Stimulated activated CD4-positive, alpha-beta T cell treated with anti-CD3 and anti-CD28 coated beads, TNF-alpha, amount 100 ng/mL, for 4 hours (primary cell): ENCODE measurements at regions not wholly inside any gene's neighbourhood (a gene's known extent, or its start where the extent isn't known, plus 50 kb on each side); places are given as distances from the start of the nearest gene placed in this dataset.
"Not testable (repeated sequence)": the region's sequence is repeated elsewhere in the genome, so short reads cannot be mapped to it uniquely, and the experiment has no call there.

ENCODE experiments used
- DNase-seq, 3 experiments: peaks; one replicate each; pipeline ENCODE4 v3.0.0-alpha.2; 2020; ENCODE audit warnings: low read depth in 3 of 3

DNA sequence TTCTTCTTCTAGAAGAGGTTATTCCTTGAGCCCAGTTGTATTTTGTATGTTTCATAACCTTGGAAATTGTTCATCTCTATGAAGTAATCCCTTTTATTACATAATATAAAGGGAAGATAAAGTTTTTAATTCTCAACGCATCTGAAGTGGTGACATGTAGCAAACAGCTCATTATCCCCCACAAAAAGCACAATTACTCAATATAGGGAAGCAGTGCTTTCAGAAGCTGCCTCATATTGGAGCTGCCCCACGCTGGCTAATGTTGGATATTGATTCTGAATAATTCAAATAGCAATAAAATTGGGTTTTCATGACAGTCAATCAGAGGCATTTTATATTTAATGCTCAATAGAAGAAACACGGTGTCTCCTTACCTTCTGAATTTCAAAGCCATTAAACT lies 604.3 kb upstream of the RBFOX1 start:
- DNase-seq: no peak

DNA sequence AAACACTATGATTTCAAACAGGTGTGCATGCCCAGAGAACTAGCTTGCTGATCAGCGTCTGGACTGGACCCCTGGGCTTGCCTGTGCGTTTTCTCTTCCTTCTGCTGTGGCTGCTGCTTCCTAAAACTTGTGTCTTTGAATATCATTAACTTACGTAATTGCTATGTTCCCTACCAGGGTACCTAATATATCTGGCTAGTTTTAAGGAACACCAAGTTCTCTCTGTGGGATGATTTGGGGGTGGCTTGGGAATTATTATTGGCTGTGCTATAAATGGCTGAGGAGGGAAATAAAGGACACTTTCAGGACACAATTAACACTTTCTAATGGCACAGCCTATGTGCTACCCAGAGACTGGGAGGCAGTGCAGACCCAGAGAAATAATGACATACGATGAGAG lies 606.0 kb upstream of the RBFOX1 start:
- DNase-seq: no peak

DNA sequence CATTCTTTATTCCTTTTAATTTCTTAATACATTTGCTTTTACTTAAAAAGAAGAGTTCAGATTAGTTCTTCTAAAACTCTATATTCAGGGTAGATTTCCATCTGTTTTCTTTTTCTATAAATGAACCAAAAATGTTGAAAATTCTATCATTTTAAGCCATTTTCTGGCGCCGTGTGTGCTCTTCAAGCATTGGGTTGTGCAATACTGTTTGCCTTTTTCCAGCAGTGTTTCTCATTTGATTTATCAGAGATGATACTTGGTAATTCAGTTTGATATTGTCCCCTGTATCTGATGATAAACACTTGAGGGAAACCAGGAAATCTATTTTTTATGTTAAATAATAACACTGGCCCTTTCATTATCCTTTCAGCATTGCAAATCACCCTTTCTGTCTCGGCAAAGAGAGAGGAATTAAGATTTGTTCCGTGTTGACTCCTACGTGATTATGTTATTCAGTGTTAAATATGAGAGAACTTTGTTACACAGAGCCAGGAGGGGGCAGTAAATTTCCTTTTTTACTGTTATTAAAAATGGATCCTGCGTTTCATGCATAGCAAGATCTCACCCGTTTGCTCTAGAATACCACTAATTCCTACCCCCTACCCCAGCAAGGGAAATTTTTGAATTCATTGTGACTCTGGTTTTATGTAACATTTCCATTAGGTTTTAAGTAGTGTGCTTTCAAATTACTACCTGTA lies 606.9 kb upstream of the RBFOX1 start:
- no peak for DNase-seq

DNA sequence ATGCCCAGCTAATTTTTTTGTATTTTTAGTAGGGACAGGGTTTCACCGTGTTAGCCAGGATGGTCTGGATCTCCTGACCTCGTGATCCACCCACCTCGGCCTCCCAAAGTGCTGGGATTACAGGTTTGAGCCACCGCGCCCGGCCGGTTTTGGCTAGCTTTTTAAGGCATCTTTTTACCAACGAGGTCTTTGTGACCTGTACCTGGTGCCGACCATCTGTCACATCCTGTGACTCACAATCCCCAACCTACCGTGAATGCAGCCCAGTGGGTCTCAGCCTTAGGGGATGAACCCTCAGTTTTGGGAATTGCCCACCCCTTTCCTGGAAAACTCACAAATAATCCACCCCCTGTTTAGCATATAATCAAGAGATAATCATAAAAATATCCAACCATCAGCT lies 607.4 kb upstream of the RBFOX1 start:
- DNase-seq: not testable (repeated sequence)

DNA sequence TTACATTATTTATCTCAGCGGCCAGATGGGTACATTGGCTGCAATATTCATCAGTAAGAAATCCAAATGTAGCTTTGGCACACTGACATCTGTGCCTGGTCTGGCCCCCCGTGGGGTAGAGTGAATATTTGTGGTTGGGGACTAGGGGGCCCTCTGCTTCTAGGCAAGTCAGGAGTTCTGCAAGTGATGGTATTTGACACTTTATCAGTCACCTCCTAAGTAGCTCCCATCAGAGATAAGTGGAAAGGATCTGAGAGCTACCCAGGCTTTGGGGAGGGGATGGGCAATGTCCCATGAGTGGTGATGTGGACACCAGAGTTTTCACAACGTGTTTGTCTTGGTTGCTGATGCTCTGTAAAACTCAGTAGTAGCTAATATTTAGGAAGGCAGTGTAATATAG lies 609.9 kb upstream of the RBFOX1 start:
- no peak for DNase-seq

DNA sequence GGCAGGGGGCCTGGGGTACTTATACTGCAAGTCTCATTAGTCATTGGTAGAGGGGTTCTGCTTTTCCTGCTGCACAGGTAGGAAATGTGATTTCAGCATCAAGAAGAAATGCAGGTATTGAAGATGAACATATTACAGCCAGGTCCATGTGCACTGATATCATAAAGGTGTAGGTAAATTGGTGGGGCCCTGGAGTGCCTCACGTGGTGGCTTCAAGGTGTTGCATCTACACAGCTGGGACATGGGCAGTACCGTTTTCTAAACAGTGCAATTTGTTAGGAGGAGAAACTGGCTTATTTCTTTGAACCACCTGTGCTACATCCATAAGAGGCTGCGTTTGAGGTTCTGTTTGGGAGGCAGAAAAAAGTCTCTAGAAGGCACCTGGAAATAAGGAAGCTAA lies 618.1 kb upstream of the RBFOX1 start:
- DNase-seq: no peak

DNA sequence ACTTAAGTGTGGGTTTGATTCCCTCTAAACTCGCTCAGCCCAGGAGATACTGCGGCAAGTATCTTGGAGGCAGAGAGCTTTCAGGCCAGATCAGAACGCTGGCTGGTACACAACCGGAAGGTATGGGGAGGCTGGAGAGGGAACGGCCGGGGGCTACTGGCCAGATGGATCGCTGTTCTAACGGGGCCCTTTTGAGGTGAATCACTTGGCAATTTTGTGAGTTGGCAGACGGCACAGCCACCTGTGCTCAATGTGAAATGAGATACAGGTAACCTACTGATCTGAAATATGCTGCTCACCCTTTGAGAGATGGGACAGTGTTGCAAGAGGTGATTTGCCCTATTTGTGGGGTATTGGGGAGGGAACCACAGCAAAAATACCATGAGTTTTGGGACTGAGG lies 622.9 kb upstream of the RBFOX1 start:
- no peak for DNase-seq

DNA sequence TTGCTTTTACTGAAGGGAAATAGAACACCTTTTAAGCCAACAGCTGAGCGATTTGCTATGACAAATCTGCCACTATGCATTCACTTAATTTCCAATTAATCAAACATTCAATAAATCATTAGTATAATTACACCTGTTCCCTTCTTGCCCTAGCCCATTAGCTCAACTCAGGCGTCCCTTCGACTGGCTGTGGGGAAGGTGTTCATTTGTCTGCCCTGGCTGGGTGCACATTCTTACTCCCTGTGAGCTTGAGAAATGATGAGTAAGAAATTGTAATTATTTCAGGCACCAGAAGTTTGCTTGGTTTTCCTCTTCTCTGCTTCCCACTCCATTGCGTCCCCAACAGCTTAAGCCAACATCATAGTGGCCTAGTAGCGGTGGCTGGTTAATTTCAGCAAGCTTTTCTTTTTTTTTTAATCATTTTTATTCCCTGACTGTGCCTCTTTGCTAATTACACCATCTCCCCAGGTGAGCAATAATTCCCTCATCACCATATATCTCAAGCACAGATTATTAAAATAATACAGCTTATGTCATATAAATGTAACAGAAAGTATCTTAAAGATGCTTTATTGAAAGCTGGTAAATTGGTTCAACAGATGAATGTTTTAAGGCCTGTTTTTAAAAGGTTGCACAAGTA lies 623.9 kb upstream of the RBFOX1 start:
- DNase-seq: no peak

DNA sequence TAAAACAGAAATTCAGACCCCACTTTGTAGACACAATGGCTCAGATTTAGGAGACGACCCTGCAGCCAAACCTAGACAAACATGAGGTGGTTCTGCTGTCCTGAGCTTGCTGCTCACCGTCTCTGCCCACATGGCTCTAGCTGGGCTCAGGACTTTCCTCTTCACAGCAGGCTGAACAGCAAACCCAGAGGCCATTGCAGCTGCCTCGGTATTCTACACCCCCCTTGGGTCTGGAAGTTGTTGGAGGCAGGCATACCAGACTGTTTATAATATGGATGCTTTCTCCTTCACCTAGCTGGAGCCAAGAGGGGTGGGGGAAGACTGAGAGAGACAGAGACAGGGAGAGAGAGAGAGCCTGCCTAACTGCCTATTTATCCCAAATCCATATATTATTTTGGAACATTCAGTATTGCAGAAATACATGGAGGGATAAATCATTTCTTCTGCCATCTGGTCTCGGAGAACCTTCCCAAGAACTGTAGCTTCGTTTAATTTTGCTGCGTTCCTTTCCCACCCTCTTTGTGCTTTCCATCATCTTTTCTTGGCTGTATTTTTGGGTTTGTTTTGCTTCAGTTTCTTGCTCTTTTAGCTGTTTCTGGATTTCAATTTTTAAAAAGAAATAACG lies 628.2 kb upstream of the RBFOX1 start:
- DNase-seq: no peak

DNA sequence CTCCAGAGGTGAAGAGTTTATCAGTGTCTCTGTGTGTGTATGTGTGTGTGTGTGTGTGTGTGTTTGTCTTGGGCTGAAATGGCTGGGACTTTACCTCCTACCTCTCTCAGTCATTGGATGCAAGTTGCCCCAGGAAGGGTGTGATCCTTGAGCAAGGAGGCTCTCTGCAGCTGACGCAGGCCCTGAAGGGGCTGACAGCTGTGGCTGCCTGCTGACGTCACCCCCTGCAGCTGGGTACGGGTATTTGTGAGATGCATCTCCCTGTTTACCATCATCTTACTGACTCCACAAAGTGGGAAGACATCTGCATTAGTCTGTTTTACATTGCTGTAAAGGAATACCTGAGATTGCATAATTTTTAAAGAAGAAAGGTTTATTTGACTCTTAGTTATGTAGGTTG lies 631.5 kb upstream of the RBFOX1 start:
- no peak for DNase-seq

DNA sequence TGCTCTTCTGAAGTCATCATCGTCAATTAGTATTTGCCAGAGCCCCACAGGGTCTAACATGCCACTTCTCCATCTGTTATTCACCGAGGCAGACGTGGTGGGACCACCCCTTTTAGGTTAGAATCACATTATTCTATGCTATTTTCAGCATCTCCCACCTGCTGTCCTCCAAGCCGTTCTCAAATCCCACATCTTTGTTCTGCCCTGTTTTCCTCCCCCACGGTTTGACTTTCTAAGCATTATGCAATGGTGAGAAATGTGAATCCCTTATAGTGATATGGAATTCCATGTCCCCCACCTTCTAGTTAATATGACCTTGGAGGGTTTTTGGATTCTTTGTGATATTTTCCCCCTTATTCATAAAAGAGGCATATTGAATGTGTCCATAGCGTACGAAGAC lies 634.1 kb upstream of the RBFOX1 start:
- no peak for DNase-seq

DNA sequence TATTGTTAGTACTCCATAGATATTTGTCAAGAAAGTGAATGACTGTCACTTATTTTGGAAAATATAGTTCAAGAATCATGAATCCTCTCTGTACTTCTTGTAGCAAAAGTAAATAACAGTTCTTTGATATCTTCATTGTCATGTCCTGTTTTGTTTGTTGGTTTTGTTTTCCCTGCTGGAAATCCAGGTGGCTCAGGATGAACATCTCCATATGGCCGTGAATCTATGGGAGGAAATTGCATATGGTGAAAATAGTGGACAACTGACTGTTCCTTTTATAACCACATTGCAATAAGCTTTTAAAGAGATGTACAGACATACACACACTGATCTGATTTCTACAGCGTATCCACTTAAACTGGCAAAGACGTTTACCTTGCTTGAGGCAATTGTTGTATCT lies 637.0 kb upstream of the RBFOX1 start:
- DNase-seq: no peak

DNA sequence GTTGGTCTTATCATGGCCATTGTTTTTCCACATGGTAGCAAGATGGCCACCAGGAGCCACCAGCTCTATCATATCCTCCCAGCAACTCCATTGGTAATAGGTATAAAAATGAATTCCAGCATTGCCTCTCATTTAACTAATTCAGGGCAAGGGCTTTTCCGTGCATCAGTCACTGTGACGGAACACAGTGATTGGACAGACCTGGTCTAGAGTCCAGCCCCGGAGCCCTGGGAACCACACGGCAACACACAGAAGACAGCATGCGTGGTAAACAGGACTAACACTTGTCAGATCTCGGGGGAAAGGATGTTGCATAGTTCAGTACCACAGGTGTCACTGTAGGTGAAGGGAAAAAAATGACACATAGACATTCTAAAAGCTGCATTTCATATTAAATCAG lies 638.0 kb upstream of the RBFOX1 start:
- no peak for DNase-seq

DNA sequence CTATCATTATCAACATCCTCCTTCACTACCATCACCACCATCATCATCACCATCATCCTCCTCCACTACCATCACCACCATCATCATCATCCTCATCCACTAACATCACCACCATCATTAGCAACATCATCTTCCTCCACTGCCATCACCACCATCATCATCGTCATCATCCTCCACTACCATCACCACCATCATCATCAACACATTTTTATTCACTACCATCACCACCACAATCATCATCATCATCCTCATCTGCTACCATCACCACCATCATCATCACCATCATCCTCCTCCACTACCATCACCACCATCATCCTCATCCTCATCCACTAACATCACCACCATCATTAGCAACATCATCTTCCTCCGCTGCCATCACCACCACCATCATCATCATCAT lies 639.2 kb upstream of the RBFOX1 start:
- not testable (repeated sequence) for DNase-seq

DNA sequence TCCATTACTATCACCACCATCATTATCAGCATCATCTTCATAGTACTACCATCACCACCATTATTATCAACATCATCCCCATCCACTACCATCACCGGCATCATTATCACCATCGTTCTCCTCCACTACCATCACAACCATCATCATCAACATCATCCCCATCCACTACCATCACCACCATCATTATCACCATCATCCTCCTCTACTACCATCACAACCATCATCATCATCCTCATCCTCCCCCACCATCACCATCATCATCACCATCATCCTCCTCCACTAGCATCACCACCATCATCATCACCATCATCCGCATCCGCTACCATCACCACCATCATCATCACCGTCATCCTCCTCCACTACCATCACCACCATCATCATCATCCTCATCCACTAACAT lies 639.8 kb upstream of the RBFOX1 start:
- no peak for DNase-seq

DNA sequence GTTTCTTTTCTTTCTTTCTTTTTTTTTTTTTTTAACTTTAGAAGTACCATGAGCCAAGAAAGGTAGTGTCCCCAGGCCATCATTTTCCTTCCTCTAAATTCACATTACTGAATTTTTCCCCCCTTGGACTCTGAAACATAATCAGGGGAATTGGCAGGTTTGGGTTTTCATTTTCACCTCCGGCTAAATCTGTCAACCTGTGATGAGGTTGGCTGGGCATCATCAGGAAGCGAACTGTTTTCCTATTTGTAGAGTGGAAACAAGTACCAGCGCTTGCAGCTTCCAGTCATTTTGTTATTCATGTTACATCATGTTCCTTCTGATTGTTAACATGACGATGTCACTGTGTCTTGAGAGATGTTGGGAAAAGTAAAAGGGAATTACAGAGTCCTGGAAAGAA lies 641.9 kb upstream of the RBFOX1 start:
- DNase-seq: no peak

DNA sequence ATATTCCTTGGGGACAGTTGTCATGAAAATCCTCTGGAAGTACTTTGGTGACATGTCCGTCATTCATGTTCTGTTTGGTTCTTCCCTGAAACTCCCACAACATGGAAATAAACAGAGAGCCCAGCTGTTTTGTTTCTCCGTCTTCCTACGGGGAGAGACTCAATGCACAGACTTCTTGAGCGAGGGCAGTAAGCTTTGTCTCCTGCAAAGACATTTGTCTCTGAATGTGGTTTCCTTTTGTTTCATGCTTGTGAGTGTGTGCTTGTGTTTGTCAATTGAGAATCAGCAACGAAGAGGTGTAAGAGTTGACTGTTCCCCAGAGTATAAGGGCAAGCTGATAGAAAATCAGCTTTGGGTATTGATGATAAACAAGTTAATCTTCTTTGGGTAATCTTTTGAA lies 643.0 kb upstream of the RBFOX1 start:
- no peak for DNase-seq

DNA sequence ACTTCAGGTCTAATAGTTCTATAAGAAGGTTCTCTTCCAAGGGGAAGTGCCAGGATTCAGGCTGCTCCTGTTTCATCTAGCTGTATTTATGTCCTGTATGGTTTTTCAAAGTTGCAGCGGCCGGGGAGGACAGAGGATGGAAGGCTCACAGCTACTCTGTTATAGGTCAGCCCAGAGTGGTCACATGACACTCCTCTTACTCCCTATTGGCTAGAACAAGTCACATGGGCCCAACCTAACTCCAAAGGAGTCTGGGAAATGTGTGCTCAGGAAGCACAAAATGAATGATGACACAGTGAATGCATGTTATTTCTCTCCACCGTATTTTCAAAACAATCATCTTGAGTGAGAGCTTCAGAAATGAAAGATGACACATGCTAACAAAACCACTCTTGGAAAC lies 645.1 kb upstream of the RBFOX1 start:
- no peak for DNase-seq

DNA sequence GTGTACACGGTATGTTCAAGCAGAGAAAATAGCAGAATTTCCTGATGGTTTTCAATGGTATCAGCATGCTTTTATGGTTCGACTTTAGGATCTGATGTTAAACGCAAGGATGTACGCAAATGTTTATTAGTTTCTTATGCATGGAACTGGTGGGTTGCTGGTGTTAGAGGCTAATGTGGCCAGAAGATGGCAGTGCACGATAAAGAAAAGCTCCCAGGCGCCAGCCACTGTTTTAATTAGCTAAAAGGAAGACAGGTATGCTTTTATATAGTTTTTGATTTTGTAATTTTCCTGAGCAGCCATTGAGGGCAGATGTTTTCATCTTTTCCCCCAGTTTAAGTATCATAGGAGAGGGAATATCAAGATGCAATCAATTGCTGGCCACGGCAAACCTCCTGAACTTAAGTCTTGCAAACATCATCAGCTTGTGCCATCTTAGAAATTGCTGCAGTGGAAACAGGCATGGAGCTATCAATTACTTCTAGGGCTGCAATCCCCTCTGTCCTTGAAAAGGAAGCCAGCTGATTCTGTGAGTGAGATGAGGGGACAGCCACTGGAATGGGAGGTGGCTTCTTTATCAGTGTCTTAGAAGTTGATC lies 648.5 kb upstream of the RBFOX1 start:
- no peak for DNase-seq

DNA sequence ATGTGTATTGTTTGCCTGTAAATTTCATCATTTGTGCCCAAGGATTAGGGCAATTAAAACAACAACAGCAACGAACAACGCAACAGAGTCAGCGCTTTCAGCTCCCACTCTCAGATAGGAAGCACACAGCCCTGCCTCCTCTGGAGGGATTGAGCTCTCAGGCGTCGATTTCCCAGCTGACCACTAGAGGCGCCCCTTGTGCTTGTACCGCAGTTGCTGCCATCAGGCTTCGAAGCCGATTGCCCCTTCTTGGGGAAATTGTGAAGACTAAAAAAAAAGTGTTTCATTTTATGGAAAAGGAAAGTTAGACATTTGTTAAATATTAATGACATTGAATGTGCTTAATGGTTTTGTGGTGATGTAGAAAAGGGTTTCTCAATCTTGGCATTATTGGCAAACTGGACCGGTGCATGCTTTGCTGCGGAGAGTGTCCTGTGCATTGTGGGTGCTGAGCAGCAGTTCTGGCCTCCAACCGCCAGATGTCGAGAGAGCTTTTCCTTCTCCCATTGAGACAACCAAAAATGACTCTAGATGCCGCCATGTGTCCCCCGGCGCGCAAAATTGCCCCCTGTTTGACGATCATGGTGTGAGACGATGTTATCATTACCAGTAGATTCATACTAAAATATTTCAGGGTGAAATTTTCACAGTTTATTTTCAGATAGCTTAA lies 650.4 kb upstream of the RBFOX1 start:
- DNase-seq: no peak

DNA sequence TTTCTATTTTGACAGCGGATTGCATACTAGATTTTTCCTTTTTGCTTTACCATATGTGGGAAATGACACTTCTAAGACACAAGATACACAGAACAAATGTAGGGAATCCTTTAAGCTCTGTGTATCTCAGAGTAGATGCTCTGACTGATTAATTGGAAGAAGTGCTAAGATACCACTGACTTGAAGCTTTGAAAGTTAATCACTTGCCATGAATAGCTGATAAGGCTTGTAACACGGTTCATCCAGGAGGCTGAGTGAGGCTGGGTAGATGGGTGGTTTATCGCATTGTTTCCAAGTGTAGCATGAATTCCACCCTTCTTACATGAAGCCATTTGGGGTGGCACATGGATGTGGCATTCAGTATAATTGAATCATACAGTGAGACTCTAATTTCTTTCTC lies 654.1 kb upstream of the RBFOX1 start:
- no peak for DNase-seq

DNA sequence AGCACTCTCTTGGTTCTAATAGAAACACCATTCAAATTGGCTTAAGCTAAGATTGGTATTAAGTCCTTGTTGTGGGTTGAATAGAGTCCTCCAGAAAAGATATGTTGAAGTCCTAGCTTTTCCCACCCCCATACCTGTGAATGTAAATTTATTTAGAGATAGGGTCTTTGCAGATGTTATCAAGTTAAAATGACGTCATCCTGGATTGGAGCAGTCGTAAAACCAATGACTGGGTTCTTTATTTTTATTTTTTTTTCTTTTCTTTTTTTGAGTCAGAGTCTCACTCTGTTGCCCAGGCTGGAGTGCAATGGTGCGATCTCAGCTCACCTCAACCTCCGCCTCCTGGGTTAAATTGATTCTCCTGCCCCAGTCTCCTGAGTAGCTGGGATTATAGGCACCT lies 658.6 kb upstream of the RBFOX1 start:
- DNase-seq: no peak

DNA sequence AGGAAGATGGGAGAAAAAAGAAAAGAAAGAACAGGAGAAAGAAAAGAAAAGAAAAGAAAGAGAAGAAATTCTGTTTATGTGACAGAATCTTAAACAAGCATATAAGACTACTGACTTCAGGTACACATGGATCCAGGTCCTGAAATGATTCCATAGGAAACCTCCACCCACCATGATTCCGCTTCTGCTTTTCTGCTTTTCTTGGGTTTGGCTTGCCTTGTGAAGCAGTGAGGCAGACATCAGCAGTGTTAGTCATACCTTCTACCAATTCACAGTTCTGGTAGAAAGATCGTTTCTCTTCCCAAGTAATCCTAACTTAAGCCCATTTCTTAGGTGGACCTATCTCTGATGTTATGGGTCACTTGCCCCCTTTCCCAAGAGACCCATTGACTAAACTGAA lies 660.1 kb upstream of the RBFOX1 start:
- no peak for DNase-seq
